Stimulated activated naive CD4-positive, alpha-beta T cell (primary cell): ENCODE measurements at regions not wholly inside any gene's neighbourhood (a gene's known extent, or its start where the extent isn't known, plus 50 kb on each side); places are given as distances from the start of the nearest gene placed in this dataset.

Source experiments
- DNase-seq, 6 experiments: peaks; one replicate each; lab custom pipeline; 2025; lab: John Stamatoyannopoulos, UW

GRCh38 chr6:10237298-10238038 is 177.4 kb downstream of the TFAP2A start:
- DNase-seq, result no peak

GRCh38 chr6:10235344-10235743 is 179.5 kb downstream of the TFAP2A start:
- no peak for DNase-seq

GRCh38 chr6:10230531-10230930 is 184.3 kb downstream of the TFAP2A start:
- DNase-seq, result no peak

GRCh38 chr6:10223841-10224240 is 191.0 kb downstream of the TFAP2A start:
- DNase-seq, result no peak

- DNase-seq, result no peak
Measured at GRCh38 chr6:10221178-10221577, 193.7 kb downstream of the TFAP2A start.

DNA sequence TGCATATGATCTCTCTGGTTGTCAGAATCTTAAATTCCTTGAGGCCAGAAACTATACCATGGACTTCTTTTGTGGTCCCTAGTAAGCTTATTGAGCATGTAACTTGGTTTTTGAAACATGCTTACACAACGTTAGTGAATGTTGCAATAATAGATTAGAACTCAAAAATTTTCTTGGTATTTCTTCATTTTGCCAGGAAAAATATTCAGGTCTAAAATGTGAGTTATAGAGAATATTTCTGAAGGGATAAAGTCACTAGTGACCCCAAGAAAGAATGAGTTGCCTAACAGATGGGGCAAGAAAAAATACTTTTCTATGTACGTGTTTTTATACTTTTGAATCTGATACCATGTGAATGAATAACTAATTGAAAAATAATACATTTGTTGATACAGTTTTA is 195.4 kb downstream of the TFAP2A start:
- DNase-seq, result no peak

DNA sequence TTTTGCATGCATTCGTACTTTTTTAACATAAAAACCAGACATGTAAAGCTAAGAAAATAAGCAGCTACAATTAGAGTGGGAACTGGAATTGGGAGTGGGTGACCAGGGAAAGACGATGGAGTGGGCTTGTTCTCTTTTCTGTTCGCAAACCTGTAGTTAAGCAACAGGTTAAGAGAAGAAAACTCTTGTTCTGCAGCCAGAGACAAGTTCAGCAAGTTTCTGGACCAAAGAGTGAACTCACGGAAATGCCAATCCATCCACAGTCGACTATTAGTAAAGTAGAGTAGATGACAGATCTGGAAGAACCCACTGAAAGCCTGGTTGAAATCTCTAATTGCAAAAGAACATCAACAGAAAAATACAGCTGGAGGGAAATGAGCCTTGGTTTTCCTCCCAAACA is 197.8 kb downstream of the TFAP2A start:
- DNase-seq, result no peak

- DNase-seq, result no peak
Measured at GRCh38 chr6:10215326-10216110, 199.4 kb downstream of the TFAP2A start.

GRCh38 chr6:10210052-10210451 is 204.8 kb downstream of the TFAP2A start:
- DNase-seq, result no peak

DNA sequence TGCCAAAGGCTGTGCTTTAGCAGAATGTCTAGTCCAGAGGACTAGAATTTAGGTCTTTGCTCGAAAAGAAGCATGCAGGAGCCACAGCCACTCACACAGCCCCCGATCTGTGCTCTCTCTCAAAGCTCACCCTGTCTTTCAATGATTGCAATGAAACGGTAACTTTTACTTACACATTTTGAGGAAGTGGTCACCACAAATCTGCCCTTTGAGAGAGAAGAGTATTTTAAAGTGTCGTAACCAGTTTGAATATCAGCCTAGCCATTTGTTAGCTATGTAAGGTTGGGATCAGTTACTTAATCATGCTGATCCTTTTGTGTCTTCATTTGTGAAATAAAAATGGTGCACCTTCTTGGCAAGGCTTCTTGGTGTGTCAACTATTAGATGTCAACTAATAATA is 209.0 kb downstream of the TFAP2A start:
- no peak for DNase-seq

- no peak for DNase-seq
Measured at GRCh38 chr6:10205120-10205519, 209.8 kb downstream of the TFAP2A start.

GRCh38 chr6:10203651-10204050 is 211.2 kb downstream of the TFAP2A start:
- DNase-seq, result no peak

DNA sequence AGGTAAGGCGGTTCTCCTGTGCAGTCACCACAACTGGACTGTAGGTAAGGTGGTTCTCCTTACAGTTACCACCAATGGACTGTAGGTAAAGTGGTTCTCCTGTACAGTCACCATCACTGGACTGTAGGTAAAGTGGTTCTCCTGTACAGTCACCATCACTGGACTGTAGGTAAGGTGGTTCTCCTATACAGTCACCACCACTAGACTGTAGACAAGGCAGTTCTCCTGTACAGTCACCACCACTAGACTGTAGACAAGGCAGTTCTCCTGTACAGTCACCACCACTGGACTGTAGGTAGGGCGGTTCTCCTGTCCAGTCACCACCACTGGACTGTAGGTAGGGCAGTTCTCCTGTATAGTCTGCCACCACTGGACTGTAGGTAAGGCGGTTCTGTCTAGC is 212.3 kb downstream of the TFAP2A start:
- no peak for DNase-seq

- DNase-seq, result no peak
Measured at GRCh38 chr6:10201606-10202510, 213.0 kb downstream of the TFAP2A start.

DNA sequence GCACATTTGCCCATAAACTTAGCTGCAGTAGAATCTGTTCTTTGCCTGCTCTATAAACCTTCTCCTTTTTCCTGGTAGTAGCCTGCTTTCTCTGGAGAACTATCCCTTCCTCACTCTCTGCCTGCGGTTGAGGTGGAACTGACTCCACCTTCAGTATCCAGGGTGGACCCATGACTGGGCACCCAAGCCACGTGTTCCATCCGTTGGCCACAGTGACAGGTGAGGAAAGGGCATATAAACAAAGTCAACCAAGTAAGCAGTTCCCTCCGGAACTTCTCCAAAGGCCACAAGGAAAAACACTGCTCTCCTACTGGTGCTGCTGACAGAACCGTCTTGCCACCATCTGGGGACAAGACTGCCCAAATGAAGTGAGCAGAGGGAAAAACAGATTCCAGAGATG is 218.8 kb downstream of the TFAP2A start:
- no peak for DNase-seq

GRCh38 chr6:10194816-10195672 is 219.8 kb downstream of the TFAP2A start:
- no peak for DNase-seq

GRCh38 chr6:10193321-10193720 is 221.6 kb downstream of the TFAP2A start:
- DNase-seq, result no peak

- DNase-seq, result no peak
Measured at GRCh38 chr6:10190042-10190441, 224.8 kb downstream of the TFAP2A start.

- DNase-seq, result no peak
Measured at GRCh38 chr6:10184371-10185227, 230.3 kb downstream of the TFAP2A start.
